Breast epithelium (tissue), 3 donors: ENCODE measurements at regions not wholly inside any gene's neighbourhood (a gene's known extent, or its start where the extent isn't known, plus 50 kb on each side); places are given as distances from the start of the nearest gene placed in this dataset.
"Not testable (repeated sequence)": the region's sequence is repeated elsewhere in the genome, so short reads cannot be mapped to it uniquely, and the experiment has no call there.

ENCODE experiments used
- POLR2A ChIP-seq: fragments of 450-650 bp; IDR thresholded peaks from one replicate; pipeline ENCODE4 v1.6.1; 2016; ENCODE audit warnings: antibody characterized with exemption, mild to moderate bottlenecking, moderate library complexity
- TF ChIP-seq, protein P1 (sequence below), 3 donors: fragments of 450-650 bp; IDR thresholded peaks; one replicate each; pipeline ENCODE4 v1.5.1; 2016 to 2017; ENCODE audit warnings: antibody characterized with exemption in 3 of 3, mild to moderate bottlenecking in 3 of 3, moderate library complexity in 3 of 3

DNA sequence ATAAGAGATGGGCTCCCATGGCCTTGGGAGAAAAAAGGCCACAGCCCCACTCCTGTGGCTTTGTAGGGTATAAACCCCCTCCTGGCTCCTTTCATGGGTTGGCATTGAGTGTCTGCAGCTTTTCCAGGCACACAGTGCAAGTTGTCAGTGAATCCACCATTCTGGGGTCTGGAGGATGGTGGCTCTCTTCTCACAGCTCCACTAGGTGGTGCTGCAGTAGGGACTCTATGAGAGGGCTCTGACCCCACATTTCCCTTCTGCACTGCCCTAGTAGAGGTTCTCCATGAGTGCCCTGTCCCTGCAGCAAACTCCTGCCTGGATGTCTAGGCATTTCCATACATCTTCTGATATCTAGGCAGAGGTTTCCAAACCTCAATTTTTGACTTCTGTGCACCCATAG lies 136.5 kb upstream of the FRG2C start:
- TF ChIP-seq, protein P1, sequence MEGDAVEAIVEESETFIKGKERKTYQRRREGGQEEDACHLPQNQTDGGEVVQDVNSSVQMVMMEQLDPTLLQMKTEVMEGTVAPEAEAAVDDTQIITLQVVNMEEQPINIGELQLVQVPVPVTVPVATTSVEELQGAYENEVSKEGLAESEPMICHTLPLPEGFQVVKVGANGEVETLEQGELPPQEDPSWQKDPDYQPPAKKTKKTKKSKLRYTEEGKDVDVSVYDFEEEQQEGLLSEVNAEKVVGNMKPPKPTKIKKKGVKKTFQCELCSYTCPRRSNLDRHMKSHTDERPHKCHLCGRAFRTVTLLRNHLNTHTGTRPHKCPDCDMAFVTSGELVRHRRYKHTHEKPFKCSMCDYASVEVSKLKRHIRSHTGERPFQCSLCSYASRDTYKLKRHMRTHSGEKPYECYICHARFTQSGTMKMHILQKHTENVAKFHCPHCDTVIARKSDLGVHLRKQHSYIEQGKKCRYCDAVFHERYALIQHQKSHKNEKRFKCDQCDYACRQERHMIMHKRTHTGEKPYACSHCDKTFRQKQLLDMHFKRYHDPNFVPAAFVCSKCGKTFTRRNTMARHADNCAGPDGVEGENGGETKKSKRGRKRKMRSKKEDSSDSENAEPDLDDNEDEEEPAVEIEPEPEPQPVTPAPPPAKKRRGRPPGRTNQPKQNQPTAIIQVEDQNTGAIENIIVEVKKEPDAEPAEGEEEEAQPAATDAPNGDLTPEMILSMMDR (IDR thresholded peaks at IDR 0.05): not testable (repeated sequence)
- TF ChIP-seq POLR2A: not testable (repeated sequence)
